ENCODE measurements at regions not wholly inside any gene's neighbourhood (a gene's known extent, or its start where the extent isn't known, plus 50 kb on each side); places are given as distances from the start of the nearest gene placed in this dataset.

DNA sequence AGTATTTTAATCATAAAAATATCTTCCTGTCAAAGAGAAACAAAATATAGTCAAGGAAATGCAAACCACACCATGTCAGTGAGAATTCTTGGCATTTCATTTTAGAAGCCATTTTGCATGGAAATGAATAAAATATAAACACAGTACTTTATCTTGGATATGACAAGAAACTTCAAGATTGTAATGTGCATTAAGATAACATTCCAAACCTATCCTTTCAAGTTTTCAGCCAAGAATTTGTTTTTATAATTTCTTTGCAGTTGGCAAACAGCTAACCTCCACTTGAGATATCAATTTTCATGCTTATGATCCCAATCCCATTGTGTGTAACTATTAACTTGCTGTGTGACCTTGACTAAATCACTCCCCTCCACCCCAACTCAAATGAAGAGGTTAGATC, 59.3 kb upstream of the WT1 start:
- DNase-seq = no peak
- H3K4me1 ChIP-seq = peaks cover 21% of the 10 kb centered on the region
- no peak overlapping the region for H3K27ac ChIP-seq
- no peaks in the 10 kb centered on the region for H3K36me3 ChIP-seq (replicated peaks in 1 of 2; ENCODE audit: insufficient read depth in 1 of 2, low read depth in 2 of 2)
- no peaks in the 10 kb centered on the region for H3K9me3 ChIP-seq
- TF ChIP-seq POLR2A (IDR thresholded peaks at IDR 0.05) = no peak
- TF ChIP-seq, protein P1, sequence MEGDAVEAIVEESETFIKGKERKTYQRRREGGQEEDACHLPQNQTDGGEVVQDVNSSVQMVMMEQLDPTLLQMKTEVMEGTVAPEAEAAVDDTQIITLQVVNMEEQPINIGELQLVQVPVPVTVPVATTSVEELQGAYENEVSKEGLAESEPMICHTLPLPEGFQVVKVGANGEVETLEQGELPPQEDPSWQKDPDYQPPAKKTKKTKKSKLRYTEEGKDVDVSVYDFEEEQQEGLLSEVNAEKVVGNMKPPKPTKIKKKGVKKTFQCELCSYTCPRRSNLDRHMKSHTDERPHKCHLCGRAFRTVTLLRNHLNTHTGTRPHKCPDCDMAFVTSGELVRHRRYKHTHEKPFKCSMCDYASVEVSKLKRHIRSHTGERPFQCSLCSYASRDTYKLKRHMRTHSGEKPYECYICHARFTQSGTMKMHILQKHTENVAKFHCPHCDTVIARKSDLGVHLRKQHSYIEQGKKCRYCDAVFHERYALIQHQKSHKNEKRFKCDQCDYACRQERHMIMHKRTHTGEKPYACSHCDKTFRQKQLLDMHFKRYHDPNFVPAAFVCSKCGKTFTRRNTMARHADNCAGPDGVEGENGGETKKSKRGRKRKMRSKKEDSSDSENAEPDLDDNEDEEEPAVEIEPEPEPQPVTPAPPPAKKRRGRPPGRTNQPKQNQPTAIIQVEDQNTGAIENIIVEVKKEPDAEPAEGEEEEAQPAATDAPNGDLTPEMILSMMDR (IDR thresholded peaks at IDR 0.05) = no peak
- H3K27me3 ChIP-seq = no peaks in the 10 kb centered on the region
- ATAC-seq = no peak
- H3K4me3 ChIP-seq = no peak overlapping the region
- intact Hi-C loops (cut with DNase I) = no loop called here

DNA sequence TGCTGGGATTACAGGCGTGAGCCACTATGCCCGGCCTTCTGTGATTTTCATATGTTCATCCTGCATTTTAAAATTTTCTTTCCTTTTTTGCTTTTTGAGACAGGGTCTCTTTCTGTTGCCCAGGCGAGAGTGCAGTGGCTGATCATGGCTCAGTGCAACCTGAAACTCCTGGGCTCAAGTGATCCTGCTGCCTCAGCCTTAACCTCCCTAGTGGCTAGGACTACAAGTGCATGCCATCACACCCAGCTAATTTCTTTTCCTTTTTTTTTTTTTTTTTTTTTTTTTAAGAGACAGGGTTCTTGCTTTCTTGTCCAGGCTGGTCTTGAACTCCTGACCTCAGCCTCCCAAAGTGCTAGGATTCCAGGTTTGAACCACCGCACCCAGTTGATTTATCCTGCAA, 54.1 kb upstream of the WT1 start:
- 75 to 81% methylated on average over 4 of the region's 4 CpGs for WGBS, 2 donors
- TF ChIP-seq, protein P1 (IDR thresholded peaks at IDR 0.05) = no peak
- TF ChIP-seq POLR2A (IDR thresholded peaks at IDR 0.05) = no peak
- no peak for ATAC-seq
- DNase-seq = no peak
- intact Hi-C loops (cut with DNase I) = no loop called here
- Histone ChIP-seq H3K27ac (no peak overlapping the region), H3K4me3 (no peak overlapping the region), H3K4me1 (peaks cover 7% of the 10 kb centered on the region), H3K27me3 (no peaks in the 10 kb centered on the region), H3K36me3 (replicated peaks in 1 of 2; ENCODE audit: insufficient read depth in 1 of 2, low read depth in 2 of 2) (no peaks in the 10 kb centered on the region), H3K9me3 (no peaks in the 10 kb centered on the region)

DNA sequence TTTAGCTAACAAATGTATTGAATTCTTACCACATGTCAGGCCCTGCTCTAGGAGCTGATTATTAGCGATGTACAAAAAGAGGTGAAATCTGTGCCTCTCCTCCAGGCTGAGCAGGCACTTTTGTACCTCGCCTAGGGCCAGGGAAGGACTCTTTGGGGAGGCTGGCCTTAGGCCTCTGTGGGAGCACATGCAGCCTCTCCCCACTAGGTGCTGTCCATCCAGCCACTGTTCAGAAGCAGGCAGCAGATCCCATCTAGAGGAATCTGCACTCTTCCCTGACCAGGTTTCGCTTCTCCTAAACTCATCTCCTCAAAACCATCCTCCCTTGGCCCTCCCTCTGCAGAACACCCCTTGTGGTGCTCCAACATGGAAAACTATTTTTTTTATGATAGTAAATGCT, 51.9 kb upstream of the WT1 start:
- H3K9me3 ChIP-seq = no peaks in the 10 kb centered on the region
- 56 to 83% methylated on average over 2 to 3 of the region's 3 CpGs for WGBS, 2 donors
- H3K4me3 ChIP-seq = no peak overlapping the region
- ATAC-seq (no peak), DNase-seq (no peak)
- no peaks in the 10 kb centered on the region for H3K27me3 ChIP-seq
- TF ChIP-seq POLR2A (IDR thresholded peaks at IDR 0.05) = no peak
- TF ChIP-seq, protein P1 (IDR thresholded peaks at IDR 0.05) = no peak
- no peaks in the 10 kb centered on the region for H3K4me1 ChIP-seq
- no peaks in the 10 kb centered on the region for H3K36me3 ChIP-seq (replicated peaks in 1 of 2; ENCODE audit: insufficient read depth in 1 of 2, low read depth in 2 of 2)
- intact Hi-C loops (cut with DNase I) = no loop called here
- no peak overlapping the region for H3K27ac ChIP-seq

DNA sequence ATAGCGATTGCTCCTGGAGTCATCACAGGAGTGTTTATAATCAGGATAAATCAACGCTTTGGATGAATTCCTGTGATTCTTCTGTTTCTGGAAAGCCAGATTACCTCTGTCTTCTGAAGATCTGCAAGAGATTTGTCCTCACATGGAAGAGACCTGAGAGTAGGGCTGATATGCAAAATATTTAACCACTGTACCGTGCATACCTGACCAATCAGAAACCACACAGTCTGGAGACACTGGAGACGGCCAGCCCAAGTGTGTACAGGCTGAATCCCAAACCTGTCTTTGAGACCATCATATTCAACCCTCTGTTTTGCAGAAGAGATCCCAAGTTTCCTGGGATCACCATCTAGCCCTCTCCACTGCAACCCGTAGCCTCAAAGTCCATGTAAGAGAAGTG, 50.4 kb upstream of the WT1 start:
- Histone ChIP-seq H3K36me3 (replicated peaks in 1 of 2; ENCODE audit: insufficient read depth in 1 of 2, low read depth in 2 of 2) (no peaks in the 10 kb centered on the region), H3K4me1 (no peaks in the 10 kb centered on the region), H3K27me3 (no peaks in the 10 kb centered on the region), H3K9me3 (no peaks in the 10 kb centered on the region), H3K27ac (no peak overlapping the region), H3K4me3 (no peak overlapping the region)
- DNase-seq (no peak), ATAC-seq (no peak)
- TF ChIP-seq, protein P1 (IDR thresholded peaks at IDR 0.05) = no peak
- TF ChIP-seq POLR2A (IDR thresholded peaks at IDR 0.05) = no peak
- 52 to 60% methylated on average over 5 of the region's 5 CpGs for WGBS, 2 donors
- intact Hi-C loops (cut with DNase I) = no loop called here
